GM12875 (cell line): ENCODE measurements at regions not wholly inside any gene's neighbourhood (a gene's known extent, or its start where the extent isn't known, plus 50 kb on each side); places are given as distances from the start of the nearest gene placed in this dataset.

Experiments used
- H3K4me3 ChIP-seq: one replicate; pipeline ENCODE4 v1.5.1; 2011; ENCODE audit warnings: low read depth, low read length, control low read depth
- TF ChIP-seq, protein P1 (sequence below): IDR thresholded peaks from 2 replicates; pipeline ENCODE4 v1.5.1; 2011; ENCODE audit warnings: low read depth, mild to moderate bottlenecking, control low read depth, inconsistent platforms, low read length, moderate library complexity, borderline replicate concordance; ENCODE audit not compliant: insufficient read depth

DNA sequence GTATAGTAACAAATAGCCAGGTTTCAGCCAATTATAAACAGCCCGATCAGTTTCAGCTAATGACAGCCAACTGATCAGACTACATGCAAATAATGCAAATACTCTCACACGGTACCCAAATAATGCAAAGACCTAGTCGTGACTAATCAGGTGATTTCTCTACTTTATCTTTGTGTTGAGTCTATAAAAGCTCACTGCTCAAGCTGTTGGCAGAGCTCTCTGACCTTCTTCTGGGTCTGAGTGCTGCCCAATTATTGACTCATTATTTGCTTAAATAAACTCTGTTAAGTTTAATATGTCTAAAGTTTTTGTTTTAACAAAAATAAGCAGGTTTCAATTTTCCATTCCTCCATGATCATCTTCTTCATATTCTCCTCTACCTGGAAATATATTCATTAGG is 1971.7 kb downstream of the SUCLG1 start:
- TF ChIP-seq, protein P1, sequence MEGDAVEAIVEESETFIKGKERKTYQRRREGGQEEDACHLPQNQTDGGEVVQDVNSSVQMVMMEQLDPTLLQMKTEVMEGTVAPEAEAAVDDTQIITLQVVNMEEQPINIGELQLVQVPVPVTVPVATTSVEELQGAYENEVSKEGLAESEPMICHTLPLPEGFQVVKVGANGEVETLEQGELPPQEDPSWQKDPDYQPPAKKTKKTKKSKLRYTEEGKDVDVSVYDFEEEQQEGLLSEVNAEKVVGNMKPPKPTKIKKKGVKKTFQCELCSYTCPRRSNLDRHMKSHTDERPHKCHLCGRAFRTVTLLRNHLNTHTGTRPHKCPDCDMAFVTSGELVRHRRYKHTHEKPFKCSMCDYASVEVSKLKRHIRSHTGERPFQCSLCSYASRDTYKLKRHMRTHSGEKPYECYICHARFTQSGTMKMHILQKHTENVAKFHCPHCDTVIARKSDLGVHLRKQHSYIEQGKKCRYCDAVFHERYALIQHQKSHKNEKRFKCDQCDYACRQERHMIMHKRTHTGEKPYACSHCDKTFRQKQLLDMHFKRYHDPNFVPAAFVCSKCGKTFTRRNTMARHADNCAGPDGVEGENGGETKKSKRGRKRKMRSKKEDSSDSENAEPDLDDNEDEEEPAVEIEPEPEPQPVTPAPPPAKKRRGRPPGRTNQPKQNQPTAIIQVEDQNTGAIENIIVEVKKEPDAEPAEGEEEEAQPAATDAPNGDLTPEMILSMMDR, result no peak
- H3K4me3 ChIP-seq, result no peak overlapping the region

DNA sequence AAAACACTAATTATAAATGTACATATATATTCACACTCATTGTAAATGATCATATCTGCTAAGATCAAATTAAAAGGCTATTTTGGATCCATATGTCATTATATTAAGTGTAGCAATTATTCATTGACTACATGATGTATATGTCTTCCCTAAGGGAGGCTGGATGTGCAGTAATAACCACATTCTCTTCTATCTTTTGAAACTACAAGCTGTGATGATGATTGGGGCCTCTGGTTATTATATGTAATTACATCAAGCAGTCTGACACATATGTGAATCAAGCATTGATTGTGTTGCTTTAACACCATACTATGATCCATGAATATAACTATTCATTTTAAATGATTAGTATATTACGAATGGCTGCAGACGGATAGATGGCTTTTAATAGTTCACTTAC is 1973.4 kb downstream of the SUCLG1 start:
- no peak overlapping the region for H3K4me3 ChIP-seq
- TF ChIP-seq, protein P1, result no peak

DNA sequence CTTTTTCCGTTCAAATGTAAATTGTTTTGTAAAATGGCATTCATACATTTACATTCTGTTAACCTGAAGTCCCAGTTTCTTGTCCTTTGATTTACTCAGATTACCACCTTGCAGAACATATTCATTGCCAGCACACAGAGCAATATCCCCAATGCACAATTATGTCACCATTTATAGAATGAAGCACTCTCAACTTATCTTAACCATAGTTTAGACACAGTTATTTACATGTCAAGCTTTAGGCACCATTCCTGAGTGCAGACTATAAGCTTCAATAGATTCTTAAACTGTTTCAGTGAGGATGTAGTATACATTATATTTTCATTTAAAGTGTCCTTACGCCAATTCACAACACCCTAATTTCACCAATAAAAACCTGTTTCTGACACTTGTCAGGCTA is 1977.9 kb downstream of the SUCLG1 start:
- TF ChIP-seq, protein P1, result no peak
- H3K4me3 ChIP-seq, result no peak overlapping the region

DNA sequence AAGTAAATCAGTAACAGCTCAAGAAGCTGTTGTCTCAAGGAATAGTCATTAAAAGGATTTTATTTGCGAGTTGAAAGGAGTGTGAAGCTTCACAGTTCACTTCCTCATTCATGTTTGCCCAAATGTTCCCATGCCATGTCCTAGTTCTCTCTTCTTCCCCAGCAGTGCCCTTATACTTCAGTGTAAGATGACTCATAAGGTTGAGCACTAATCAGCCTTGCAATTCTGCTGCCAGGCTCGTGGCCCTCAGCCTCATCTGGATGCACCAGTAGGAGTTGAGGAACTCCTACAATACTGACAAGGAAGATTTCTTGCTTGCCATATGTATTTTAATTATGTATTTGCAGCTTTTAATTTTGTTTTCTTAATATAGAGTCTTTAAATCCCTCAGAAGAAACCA is 1980.4 kb downstream of the SUCLG1 start:
- TF ChIP-seq, protein P1, result no peak
- H3K4me3 ChIP-seq, result no peak overlapping the region

DNA sequence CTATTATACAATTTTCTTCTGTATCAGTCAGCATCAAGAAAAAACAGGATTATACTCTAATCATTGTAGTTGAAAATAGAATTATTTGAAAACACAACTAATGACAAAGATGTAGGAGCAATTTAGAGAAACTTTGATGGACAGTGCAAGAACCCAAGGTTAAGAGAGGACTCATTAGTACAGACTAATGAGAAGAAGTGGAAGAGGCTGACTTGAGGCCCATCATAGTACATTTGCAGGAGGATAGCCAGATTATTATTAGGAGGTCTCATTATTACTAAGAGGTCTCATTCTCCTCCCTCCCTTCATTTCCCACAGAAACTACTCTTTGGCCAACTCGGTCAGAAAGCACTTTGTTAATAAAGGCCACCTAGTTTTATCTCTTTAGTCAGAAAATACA is 1983.0 kb downstream of the SUCLG1 start:
- TF ChIP-seq, protein P1, result no peak
- H3K4me3 ChIP-seq, result no peak overlapping the region

DNA sequence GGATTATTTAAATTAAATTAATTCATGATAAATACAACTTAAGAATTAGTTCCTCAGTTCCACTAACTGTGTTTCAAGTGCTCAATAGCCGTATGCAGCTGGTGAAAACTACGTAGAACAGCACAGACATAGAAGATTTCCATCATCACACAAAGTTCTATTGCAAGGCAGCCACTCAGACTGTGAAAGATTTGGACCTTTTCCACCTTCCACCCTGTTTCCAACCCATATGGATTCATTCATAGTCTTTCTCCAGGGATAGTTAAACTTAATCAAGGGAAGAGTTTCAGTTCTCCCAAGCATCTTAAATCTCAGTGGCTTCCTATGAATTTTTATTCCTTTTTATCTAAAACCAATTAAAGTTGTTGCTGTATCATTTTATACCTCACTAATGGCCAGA is 2030.8 kb downstream of the SUCLG1 start:
- TF ChIP-seq, protein P1, result no peak
- no peak overlapping the region for H3K4me3 ChIP-seq

DNA sequence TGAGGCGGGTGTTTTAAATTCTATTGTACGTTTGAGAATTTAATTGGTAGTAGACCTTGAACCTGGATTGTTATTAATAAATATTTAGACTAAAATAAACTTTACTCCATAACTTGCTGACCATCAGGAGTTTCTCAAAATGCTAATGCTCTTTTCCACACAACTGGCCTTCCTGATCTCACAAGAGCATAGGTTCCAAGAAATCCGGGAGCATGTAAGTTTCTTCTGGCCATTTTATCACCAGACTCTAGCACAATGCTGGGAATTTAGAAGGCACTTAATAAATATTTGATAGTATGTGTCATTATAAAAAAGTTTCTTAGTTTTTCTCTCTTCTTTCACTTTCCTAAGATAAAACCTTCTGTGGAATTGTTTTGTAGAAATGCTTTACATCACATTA is 2047.1 kb downstream of the SUCLG1 start:
- TF ChIP-seq, protein P1, result no peak
- H3K4me3 ChIP-seq, result no peak overlapping the region
